GM12892 (cell line): ENCODE measurements at regions not wholly inside any gene's neighbourhood (a gene's known extent, or its start where the extent isn't known, plus 50 kb on each side); places are given as distances from the start of the nearest gene placed in this dataset.

ENCODE experiments used
- DNase-seq: peaks from one replicate; pipeline ENCODE4 v3.0.0; 2011; ENCODE audit not compliant: insufficient read length
- FAIRE-seq: peaks from 2 replicates; lab custom pipeline; 2011; peaks lifted over from hg19 to GRCh38; lab: Jason Lieb, UNC
- POLR2A ChIP-seq: IDR thresholded peaks from 2 replicates; pipeline ENCODE4 v1.6.1; 2011; ENCODE audit warnings: low read depth, low read length, control low read depth
- POLR2AphosphoS5 ChIP-seq: IDR thresholded peaks from 2 replicates; pipeline ENCODE4 v1.6.1; 2011; ENCODE audit warnings: low read depth, low read length, control low read depth
- TAF1 ChIP-seq: IDR thresholded peaks from 2 replicates; pipeline ENCODE4 v1.6.1; 2011; ENCODE audit warnings: low read depth, mild to moderate bottlenecking, control low read depth, low read length, borderline replicate concordance

DNA sequence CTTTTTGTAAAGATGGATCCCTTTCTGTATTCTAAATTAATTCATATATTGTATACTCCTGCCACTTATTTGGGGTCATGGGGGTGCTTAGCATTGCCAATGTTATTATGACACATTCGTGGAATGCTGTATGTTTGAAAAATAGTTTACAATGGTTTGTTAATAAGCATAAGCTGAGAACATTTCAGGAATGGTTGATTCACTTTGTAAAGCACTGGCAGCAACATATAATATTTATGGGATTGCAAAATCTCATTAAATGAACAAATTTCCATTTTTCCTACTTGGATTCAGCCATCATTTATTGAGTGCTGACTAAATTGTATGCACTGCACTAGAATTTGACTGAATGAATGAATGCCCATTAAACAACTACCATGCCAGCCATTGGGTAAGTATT lies 215.2 kb upstream of the KLF4 start:
- no peak for TF ChIP-seq POLR2AphosphoS5
- TF ChIP-seq TAF1 = no peak
- no peak for TF ChIP-seq POLR2A
- DNase-seq (no peak), FAIRE-seq (no peak)

DNA sequence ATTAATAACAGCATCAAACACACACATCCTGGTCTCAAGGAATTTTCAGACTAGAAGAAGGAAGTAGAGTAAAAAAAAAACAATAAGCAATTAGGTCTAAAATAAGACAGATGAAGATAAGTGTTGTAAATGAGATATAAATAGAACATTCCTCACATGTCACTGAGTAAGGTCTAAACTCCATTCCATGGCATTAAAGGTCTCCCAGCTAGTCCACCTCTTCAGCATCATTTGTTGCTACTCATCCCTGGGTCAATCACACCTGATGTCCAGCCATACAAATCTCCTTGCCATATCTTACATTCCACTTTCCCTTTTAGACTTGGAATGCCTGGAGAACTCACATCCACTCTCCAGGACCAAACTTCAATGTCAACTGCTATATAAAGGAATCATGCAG lies 214.1 kb upstream of the KLF4 start:
- FAIRE-seq (no peak), DNase-seq (no peak)
- TF ChIP-seq TAF1 = no peak
- TF ChIP-seq POLR2AphosphoS5 = no peak
- no peak for TF ChIP-seq POLR2A

DNA sequence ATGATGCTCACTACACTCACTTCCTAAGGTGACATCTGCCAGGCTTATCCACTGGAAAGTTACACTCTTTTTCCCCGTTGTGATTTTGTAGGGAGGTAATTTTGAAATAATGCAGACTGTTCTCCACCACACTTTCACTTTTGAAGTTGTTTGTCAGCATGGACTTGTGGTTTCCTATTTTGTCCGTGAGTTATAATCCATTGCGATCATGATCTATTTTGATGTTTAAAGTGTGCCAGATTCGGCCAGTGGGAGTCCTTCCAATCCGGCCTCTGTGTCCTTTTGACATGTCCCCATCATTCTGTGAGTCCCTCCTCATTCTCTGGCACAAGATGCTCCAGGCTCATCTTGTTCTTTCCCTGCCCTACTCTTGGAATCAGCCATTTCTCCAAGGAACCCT lies 211.3 kb upstream of the KLF4 start:
- no peak for DNase-seq
- TF ChIP-seq TAF1 = no peak
- TF ChIP-seq POLR2A = no peak
- TF ChIP-seq POLR2AphosphoS5 = no peak
- no peak for FAIRE-seq

DNA sequence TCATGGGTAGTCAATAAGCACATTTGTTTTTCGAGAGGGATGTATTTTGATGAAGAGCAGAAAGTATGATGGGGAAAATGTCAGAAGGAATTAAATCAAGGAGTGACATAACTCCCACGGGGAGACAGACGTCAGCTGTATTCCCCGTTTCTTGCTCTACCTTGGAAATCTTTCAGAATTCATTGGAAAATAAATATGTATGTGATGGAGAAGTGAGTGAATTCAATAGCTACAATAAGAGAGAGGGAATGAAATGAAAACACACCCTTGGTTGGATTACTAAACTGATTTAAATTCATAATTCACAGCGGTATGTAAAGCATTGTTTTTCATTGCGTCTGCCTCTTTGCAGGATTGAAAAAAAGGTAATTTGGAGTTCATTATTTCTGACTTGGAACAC lies 209.7 kb upstream of the KLF4 start:
- TF ChIP-seq POLR2AphosphoS5 (no peak), POLR2A (no peak), TAF1 (no peak)
- FAIRE-seq = no peak

DNA sequence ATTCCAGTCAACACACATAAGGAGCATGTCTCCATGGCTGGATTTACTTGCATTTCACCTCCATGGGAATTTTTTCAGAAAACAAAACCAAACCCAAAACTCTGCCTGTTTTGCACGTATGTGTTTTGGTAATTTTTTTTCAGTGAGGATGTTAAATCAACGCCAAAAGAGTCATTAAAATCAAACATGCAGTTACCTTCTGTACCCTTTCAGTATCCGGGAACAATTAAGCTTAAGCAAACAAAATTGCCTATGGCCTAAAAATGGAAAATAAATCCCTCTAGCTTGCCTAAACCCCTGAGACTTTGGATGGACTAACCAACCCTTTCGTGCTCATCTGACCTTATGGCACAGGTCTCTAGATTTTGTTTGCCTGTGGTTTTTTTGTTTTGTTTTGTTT lies 209.2 kb upstream of the KLF4 start:
- DNase-seq (no peak), FAIRE-seq (no peak)
- no peak for TF ChIP-seq POLR2AphosphoS5
- TF ChIP-seq TAF1 = no peak
- no peak for TF ChIP-seq POLR2A

More for the DNA sequence above, 209.7 kb upstream of the KLF4 start:
- DNase-seq = no peak

DNA sequence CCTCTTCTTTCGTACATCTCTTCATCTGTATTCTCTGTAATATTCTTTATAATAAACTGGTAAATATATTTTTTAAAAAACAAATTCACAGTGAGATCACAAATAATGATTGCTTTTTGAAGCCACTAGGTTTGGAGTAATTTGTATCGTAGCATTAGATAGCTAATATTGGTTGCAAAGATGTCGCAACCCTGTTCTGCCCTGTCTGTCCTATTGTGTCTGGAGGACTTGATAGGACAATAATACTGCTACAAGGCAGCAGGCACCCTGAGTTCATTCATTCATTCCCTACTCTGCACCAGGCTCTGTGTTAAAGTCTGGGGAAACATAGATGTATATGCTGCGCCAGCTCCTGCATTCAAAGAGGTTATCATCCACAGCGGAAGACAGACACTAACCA lies 206.7 kb upstream of the KLF4 start:
- no peak for FAIRE-seq
- TF ChIP-seq POLR2A (no peak), TAF1 (no peak), POLR2AphosphoS5 (no peak)
- DNase-seq = no peak

DNA sequence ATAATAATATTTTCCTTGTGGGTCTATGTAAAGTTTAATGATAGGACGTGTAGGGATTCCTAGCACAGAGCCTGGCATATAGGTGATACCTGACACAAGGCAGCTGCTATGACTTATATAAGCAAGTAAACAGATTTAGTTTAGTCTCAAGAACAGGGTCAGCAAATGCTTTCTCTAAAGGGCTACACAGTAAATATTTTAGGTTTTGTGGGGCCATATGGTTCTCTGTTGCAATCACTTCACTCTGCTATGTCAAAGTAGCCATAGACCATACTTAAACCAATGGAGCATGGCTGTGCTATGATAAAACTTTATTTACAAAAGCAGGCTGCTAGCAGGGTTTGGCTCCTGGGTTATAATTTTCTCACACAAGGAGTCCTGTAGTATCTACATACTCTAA lies 204.8 kb upstream of the KLF4 start:
- TF ChIP-seq TAF1 (no peak), POLR2AphosphoS5 (no peak), POLR2A (no peak)
- DNase-seq = no peak
- FAIRE-seq = no peak

DNA sequence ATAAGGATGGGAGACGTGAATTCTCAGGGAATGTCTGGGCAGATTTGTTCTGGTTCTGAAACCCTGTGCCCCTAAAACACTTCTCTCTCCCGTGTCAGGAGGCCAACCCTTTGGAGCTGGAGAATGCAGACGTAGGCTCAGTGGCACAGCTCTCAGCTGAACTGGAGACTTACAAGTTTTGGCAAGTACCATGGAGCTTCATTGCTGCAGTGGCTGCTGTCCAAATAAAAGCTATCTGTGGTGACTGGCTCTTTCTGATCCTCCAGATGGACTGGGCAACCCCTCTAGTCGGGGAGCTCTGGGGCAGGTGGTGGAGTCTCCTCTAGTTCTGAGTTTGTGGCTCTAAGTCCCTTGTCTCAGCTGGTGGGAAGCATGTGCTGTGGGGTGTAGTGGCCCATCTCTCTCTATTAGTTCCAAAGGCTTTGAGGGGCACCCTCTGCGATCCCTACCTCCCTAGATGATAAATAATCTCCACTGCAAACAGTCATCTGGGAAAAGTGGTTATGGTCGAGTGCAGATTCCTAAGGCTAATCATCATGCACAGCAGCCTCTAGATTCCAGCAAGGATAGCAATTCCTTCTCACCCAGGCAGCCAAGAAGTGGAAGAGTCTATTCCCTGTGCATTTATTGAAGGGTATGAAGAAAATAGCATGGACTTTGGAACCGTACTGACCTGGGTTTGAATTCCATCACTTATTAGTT lies 204.2 kb upstream of the KLF4 start:
- no peak for FAIRE-seq
- no peak for TF ChIP-seq POLR2A
- no peak for TF ChIP-seq POLR2AphosphoS5
- no peak for TF ChIP-seq TAF1
- no peak for DNase-seq

DNA sequence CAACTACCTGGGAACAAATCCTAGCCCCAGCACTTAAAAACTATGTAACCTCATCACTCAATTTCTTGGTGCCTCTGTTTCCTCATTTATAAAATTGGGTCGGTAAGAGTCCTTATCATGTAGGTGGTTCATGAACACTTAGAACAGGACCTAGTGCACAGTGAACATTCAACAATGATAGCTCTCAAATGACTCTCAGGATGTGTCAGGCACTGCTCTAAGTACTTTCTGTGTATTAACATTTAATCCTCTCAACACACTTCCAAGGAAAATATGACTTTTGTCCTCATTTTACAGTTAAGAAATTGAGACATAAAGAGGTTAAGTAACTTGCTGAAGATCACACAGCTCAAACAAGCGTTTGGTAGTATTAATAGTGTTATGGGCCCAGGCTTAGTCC lies 202.1 kb upstream of the KLF4 start:
- FAIRE-seq (no peak), DNase-seq (no peak)
- TF ChIP-seq TAF1 = no peak
- TF ChIP-seq POLR2AphosphoS5 = no peak
- no peak for TF ChIP-seq POLR2A

DNA sequence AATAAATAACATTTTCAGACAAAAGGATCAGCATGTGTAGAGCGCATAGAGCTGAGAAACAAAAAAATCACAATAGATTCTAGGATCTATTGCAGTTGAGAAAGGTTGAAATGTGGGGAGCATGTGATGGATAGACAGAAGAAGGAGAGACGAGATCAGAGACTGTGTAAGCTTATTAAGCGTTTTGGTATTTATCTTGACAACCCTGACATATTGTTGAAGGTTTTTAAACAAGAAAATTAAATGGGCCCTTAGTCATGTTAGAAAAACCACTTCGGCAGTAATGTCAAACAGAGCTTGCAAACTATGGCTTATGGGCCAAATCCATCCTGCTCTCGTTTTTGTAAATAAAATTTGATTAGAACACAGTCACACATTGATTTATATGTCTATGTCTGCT lies 200.5 kb upstream of the KLF4 start:
- FAIRE-seq = no peak

DNA sequence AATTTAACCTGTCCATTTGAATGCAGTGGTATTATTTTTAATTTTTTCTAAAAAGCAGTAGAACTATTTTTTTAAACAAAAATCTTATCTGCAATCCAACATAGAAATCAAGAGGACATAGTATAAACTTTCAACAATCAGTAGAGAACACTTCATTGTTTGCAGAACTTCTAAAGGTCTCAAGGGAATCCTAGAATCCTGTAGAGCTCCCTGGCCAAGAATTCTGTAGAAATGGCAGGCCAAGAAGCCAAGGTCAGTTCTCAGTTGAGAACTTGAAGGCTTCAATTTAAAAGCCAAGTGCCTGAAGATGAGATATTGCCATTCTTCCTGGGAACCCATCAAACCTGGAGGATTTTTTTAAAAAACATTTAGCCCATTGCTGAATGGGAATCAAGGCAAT lies 199.2 kb upstream of the KLF4 start:
- TF ChIP-seq TAF1 = no peak
- FAIRE-seq = no peak
- DNase-seq = no peak

More for the DNA sequence above, 200.5 kb upstream of the KLF4 start:
- TF ChIP-seq POLR2AphosphoS5 (no peak), POLR2A (no peak), TAF1 (no peak)
- no peak for DNase-seq

DNA sequence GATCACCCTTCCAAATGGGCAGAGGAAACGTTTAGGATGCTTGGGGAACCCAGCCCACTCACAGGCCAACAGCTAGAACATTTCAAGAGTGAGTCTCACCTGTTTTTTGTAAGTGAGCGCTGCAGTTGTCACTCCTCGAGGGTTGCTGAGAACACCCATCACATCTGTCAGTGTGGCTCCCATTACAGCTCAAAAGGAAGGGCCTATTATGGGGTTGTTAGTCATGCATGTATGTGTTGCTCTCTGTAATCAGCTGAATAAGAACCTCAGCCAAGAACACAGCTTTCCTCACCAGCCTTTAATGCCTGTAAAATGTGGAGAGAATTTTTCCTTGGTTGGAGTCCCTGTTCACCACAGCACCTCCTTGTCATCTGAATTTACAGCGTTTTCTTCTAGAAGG lies 196.3 kb upstream of the KLF4 start:
- DNase-seq = no peak
- TF ChIP-seq TAF1 (no peak), POLR2A (no peak), POLR2AphosphoS5 (no peak)
- FAIRE-seq = no peak
